Prostate gland (tissue), 2 donors: ENCODE measurements at regions not wholly inside any gene's neighbourhood (a gene's known extent, or its start where the extent isn't known, plus 50 kb on each side); places are given as distances from the start of the nearest gene placed in this dataset.

Source experiments
- CTCF ChIP-seq, 4 experiments: fragments of 200-600 bp in 2 of 4; fragments of 450-650 bp in 2 of 4; sonication (generic) in 2 of 4; IDR thresholded peaks; 1 replicate in 3 of 4; 2 replicates in 1 of 4; pipeline ENCODE4 v1.5.1; 2016 to 2019; ENCODE audit warnings: antibody characterized with exemption in 4 of 4, mild to moderate bottlenecking in 2 of 4, moderate library complexity in 2 of 4
- POLR2A ChIP-seq: fragments of 450-650 bp; IDR thresholded peaks from one replicate; pipeline ENCODE4 v1.6.1; 2016; ENCODE audit warnings: antibody characterized with exemption, mild to moderate bottlenecking
- POLR2AphosphoS5 ChIP-seq: sonication (generic); formaldehyde crosslinking; IDR thresholded peaks from one replicate; pipeline ENCODE4 v1.6.1; 2017; ENCODE audit warnings: antibody characterized with exemption

- TF ChIP-seq CTCF (IDR thresholded peaks at IDR 0.05), result no peak
- TF ChIP-seq POLR2AphosphoS5, result no peak
- no peak for TF ChIP-seq POLR2A
These were observed 578.4 kb downstream of the PLCL1 start for GRCh38 chr2:198382811-198383210.
